ENCODE measurements at regions not wholly inside any gene's neighbourhood (a gene's known extent, or its start where the extent isn't known, plus 50 kb on each side); places are given as distances from the start of the nearest gene placed in this dataset.

DNA sequence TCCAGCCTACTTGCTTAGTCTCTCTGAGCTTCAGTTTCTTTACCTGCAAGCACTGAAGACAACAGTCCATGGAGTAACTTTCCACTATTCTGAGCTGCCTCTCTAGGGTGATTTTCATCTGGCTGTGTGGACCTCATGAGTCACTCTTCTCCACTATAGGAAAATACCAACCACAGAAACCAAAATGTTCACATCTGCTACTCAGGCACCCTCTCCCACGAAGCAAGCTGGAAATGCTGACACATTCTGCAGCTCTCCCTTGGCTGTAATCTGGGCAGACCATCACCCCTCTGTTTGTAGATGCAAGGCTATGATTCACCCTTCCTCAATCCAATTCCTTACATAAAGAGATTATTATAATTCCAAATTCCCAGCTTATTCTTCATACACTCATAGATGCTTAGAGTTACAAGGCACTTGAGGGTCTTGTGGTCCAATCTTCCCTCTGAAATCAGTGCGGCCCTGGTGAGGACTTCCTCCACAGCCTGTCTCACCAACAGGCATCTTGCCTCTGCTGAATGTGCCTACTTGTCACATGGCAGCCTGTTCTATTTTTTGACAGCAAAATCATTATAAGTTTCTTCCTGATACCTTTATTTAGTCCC is 97.0 kb upstream of the LNX1 start (continued):
- TF ChIP-seq MAZ (IDR thresholded peaks at IDR 0.05; ENCODE audit: borderline replicate concordance, low read depth, low read length): no peak
- no peak for TF ChIP-seq MAZ (CRISPR knock-in tag; IDR thresholded peaks at IDR 0.05; ENCODE audit: low read depth)
- no peak for TF ChIP-seq PCBP1 (IDR thresholded peaks at IDR 0.05; ENCODE audit: borderline replicate concordance, low read depth, low read length)
- TF ChIP-seq ZNF775 (CRISPR knock-in tag; IDR thresholded peaks at IDR 0.05; ENCODE audit: borderline replicate concordance): no peak

DNA sequence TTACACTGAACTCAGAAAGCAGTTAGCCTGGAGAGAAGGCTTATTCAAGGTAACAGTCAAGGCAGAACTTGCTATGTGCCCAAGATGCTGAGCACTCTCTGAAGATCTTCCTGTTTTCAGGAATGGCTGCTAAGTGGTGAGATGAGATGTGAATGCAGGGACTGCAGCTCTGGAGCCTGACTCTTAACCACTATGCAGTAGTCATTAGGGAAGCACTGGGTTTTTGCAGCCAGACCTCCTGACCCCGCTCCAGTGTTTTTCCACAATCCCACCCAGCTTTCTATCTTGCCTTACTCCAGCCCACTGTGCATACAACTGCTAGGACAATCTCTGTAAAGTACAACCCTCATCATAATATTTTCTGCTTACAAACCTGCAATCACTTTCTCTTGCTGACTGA is 95.2 kb upstream of the LNX1 start:
- intact Hi-C loops (cut with micrococcal nuclease; ENCODE audit: unreplicated experiment): no loop called here
- no peak for TF ChIP-seq SPEN (CRISPR knock-in tag; IDR thresholded peaks at IDR 0.05; ENCODE audit: low read depth)
- TF ChIP-seq, protein P1, sequence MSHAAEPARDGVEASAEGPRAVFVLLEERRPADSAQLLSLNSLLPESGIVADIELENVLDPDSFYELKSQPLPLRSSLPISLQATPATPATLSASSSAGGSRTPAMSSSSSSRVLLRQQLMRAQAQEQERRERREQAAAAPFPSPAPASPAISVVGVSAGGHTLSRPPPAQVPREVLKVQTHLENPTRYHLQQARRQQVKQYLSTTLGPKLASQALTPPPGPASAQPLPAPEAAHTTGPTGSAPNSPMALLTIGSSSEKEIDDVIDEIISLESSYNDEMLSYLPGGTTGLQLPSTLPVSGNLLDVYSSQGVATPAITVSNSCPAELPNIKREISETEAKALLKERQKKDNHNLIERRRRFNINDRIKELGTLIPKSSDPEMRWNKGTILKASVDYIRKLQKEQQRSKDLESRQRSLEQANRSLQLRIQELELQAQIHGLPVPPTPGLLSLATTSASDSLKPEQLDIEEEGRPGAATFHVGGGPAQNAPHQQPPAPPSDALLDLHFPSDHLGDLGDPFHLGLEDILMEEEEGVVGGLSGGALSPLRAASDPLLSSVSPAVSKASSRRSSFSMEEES (CRISPR knock-in tag; IDR thresholded peaks at IDR 0.05): no peak
- TF ChIP-seq, protein P2, sequence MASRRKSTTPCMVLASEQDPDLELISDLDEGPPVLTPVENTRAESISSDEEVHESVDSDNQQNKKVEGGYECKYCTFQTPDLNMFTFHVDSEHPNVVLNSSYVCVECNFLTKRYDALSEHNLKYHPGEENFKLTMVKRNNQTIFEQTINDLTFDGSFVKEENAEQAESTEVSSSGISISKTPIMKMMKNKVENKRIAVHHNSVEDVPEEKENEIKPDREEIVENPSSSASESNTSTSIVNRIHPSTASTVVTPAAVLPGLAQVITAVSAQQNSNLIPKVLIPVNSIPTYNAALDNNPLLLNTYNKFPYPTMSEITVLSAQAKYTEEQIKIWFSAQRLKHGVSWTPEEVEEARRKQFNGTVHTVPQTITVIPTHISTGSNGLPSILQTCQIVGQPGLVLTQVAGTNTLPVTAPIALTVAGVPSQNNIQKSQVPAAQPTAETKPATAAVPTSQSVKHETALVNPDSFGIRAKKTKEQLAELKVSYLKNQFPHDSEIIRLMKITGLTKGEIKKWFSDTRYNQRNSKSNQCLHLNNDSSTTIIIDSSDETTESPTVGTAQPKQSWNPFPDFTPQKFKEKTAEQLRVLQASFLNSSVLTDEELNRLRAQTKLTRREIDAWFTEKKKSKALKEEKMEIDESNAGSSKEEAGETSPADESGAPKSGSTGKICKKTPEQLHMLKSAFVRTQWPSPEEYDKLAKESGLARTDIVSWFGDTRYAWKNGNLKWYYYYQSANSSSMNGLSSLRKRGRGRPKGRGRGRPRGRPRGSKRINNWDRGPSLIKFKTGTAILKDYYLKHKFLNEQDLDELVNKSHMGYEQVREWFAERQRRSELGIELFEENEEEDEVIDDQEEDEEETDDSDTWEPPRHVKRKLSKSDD (CRISPR knock-in tag; IDR thresholded peaks at IDR 0.05; ENCODE audit: low read depth): no peak
- TF ChIP-seq ZSCAN22 (CRISPR knock-in tag; IDR thresholded peaks at IDR 0.05): no peak
- TF ChIP-seq ARNTL (CRISPR knock-in tag; IDR thresholded peaks at IDR 0.05): no peak
- TF ChIP-seq, protein P3, sequence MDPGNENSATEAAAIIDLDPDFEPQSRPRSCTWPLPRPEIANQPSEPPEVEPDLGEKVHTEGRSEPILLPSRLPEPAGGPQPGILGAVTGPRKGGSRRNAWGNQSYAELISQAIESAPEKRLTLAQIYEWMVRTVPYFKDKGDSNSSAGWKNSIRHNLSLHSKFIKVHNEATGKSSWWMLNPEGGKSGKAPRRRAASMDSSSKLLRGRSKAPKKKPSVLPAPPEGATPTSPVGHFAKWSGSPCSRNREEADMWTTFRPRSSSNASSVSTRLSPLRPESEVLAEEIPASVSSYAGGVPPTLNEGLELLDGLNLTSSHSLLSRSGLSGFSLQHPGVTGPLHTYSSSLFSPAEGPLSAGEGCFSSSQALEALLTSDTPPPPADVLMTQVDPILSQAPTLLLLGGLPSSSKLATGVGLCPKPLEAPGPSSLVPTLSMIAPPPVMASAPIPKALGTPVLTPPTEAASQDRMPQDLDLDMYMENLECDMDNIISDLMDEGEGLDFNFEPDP (CRISPR knock-in tag; conservative IDR thresholded peaks at IDR 0.05): no peak
- TF ChIP-seq ZNF672 (CRISPR knock-in tag; IDR thresholded peaks at IDR 0.05): no peak
- TF ChIP-seq RORA (CRISPR knock-in tag; IDR thresholded peaks at IDR 0.05): no peak
- TF ChIP-seq, protein P4, sequence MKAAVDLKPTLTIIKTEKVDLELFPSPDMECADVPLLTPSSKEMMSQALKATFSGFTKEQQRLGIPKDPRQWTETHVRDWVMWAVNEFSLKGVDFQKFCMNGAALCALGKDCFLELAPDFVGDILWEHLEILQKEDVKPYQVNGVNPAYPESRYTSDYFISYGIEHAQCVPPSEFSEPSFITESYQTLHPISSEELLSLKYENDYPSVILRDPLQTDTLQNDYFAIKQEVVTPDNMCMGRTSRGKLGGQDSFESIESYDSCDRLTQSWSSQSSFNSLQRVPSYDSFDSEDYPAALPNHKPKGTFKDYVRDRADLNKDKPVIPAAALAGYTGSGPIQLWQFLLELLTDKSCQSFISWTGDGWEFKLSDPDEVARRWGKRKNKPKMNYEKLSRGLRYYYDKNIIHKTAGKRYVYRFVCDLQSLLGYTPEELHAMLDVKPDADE (CRISPR knock-in tag; IDR thresholded peaks at IDR 0.05): no peak
- no peak for TF ChIP-seq MAFF (IDR thresholded peaks at IDR 0.05; ENCODE audit: low read depth, low read length)
- no peak for TF ChIP-seq KLF11 (CRISPR knock-in tag; IDR thresholded peaks at IDR 0.05)
- Histone ChIP-seq H3K4me2 (ENCODE audit: low read depth, low read length) (no peak overlapping the region), H3K4me3 (replicated peaks in 1 of 3; ENCODE audit: insufficient read depth in 1 of 3, low read depth in 2 of 3, low read length in 3 of 3) (no peak overlapping the region), H3K9ac (ENCODE audit: insufficient read depth, low read depth, low read length) (no peak overlapping the region), H2AFZ (ENCODE audit: low read length) (no peak overlapping the region), H3K79me2 (ENCODE audit: insufficient read depth, low read length) (no peaks in the 10 kb centered on the region), H3K27ac (ENCODE audit: extremely low read length, insufficient read depth, low read length) (no peak overlapping the region), H3K4me1 (ENCODE audit: insufficient read depth, low read length) (no peaks in the 10 kb centered on the region), H3K9me3 (ENCODE audit: low read length) (no peaks in the 10 kb centered on the region), H3K27me3 (ENCODE audit: control insufficient read depth in 1 of 2, insufficient read depth in 2 of 2, low read length in 2 of 2) (no peaks in the 10 kb centered on the region), H4K20me1 (ENCODE audit: insufficient read depth, low read length) (no peaks in the 10 kb centered on the region), H3K36me3 (replicated peaks in 1 of 2; ENCODE audit: control insufficient read depth in 1 of 2, insufficient read depth in 2 of 2, low read length in 2 of 2) (no peaks in the 10 kb centered on the region)
- in situ Hi-C loops (cut with HindIII; ENCODE audit: extremely low pct_ligation_motif_present, low pct_unique_long_range_greater_than_20kb): no loop called here
- CTCF ChIA-PET (ENCODE audit: low intra/inter-chr PET ratio, low total read pairs): no interaction called here
- POLR2A ChIA-PET: no interaction called here
- FAIRE-seq (no peak), DNase-seq (ENCODE audit: low spot score) (no peak), ATAC-seq (no peak)
- WGBS (ENCODE audit: low lambda C conversion rate): 0% methylated on average over 1 of the region's 1 CpG
- no TSS peak for BruUV-seq (replicated peaks)
